H1 (cell line): ENCODE measurements at regions not wholly inside any gene's neighbourhood (a gene's known extent, or its start where the extent isn't known, plus 50 kb on each side); places are given as distances from the start of the nearest gene placed in this dataset.

Experiments
- CTCF ChIA-PET: fragments of 300-600 bp; sonication (Branson Sonifier 250); formaldehyde crosslinking; loops from one replicate; lab custom pipeline; 2021; ENCODE audit not compliant: partially characterized antibody; lab: Charles Lee
- POLR2A ChIA-PET: fragments of 300-600 bp; sonication (Branson Sonifier 250); formaldehyde crosslinking; loops from one replicate; lab custom pipeline; 2021; ENCODE audit warnings: inconsistent platforms; ENCODE audit not compliant: partially characterized antibody; lab: Charles Lee
- DNase-seq, 2 experiments: peaks; one replicate each; pipeline versions ENCODE4 v3.0.0 to v3.0.0-alpha.2; 2010 to 2022; ENCODE audit warnings: low spot score in 2 of 2, low read depth in 1 of 2, mixed read lengths in 1 of 2
- FAIRE-seq: peaks from 2 replicates; lab custom pipeline; 2011; peaks lifted over from hg19 to GRCh38; lab: Jason Lieb, UNC
- H2AFZ ChIP-seq: 2 replicates; pipeline ENCODE4 v1.8.1; 2012; ENCODE audit warnings: low read length, inconsistent platforms
- H2AK5ac ChIP-seq: 2 replicates; pipeline ENCODE4 v1.6.1; 2013; ENCODE audit warnings: low read depth, low read length
- H2BK120ac ChIP-seq: replicated peaks from 2 replicates; pipeline ENCODE3; 2013; ENCODE audit warnings: low read depth, low read length, inconsistent platforms
- H2BK12ac ChIP-seq: 2 replicates; pipeline ENCODE4 v1.6.1; 2013; ENCODE audit warnings: low read depth, low read length
- H2BK15ac ChIP-seq: 2 replicates; pipeline ENCODE4 v1.6.1; 2013; ENCODE audit warnings: low read length
- H2BK20ac ChIP-seq: 2 replicates; pipeline ENCODE4 v1.6.1; 2013; ENCODE audit warnings: low read length
- H2BK5ac ChIP-seq: 2 replicates; pipeline ENCODE4 v1.6.1; 2013; ENCODE audit warnings: low read depth, low read length
- H3K14ac ChIP-seq: 2 replicates; pipeline ENCODE4 v1.6.1; 2013; ENCODE audit warnings: inconsistent platforms; ENCODE audit not compliant: insufficient read length
- H3K18ac ChIP-seq: 2 replicates; pipeline ENCODE4 v1.6.1; 2013; ENCODE audit warnings: low read length; ENCODE audit errors: extremely low read depth
- H3K23ac ChIP-seq: 2 replicates; pipeline ENCODE4 v1.6.1; 2013; ENCODE audit warnings: inconsistent platforms; ENCODE audit not compliant: insufficient read length
- H3K23me2 ChIP-seq: 2 replicates; pipeline ENCODE4 v1.6.1; 2013; ENCODE audit warnings: low read depth, low read length
- H3K27ac ChIP-seq: 2 replicates; pipeline ENCODE4 v1.6.1; 2011; ENCODE audit warnings: low read depth, low read length, inconsistent platforms
- H3K27me3 ChIP-seq, 4 experiments: replicated peaks in 1 of 4; 1 replicate in 1 of 4; 2 replicates in 3 of 4; pipeline versions ENCODE4 v1.6.1 to v1.8.1; 2011 to 2013; ENCODE audit warnings: low read length in 3 of 4, mild to moderate bottlenecking in 3 of 4, inconsistent platforms in 2 of 4, mixed read lengths in 2 of 4, moderate library complexity in 1 of 4; ENCODE audit not compliant: control insufficient read depth in 3 of 4, insufficient read depth in 3 of 4; ENCODE audit errors: extremely low read depth in 1 of 4
- H3K36me3 ChIP-seq, 4 experiments: 2 replicates each; pipeline versions ENCODE4 v1.6.1 to v1.8.1; 2011 to 2013; ENCODE audit warnings: mild to moderate bottlenecking in 4 of 4, low read length in 3 of 4, moderate library complexity in 2 of 4, control low read depth in 1 of 4, inconsistent platforms in 1 of 4; ENCODE audit not compliant: insufficient read depth in 4 of 4, control insufficient read depth in 2 of 4
- H3K4ac ChIP-seq: replicated peaks from 2 replicates; pipeline ENCODE3; 2013; ENCODE audit warnings: low read length, low read depth, mixed read lengths, inconsistent platforms; ENCODE audit not compliant: insufficient read length
- H3K4me1 ChIP-seq, 4 experiments: replicated peaks in 1 of 4; 1 replicate in 1 of 4; 2 replicates in 3 of 4; pipeline versions ENCODE4 v1.6.1 to v1.8.1; 2011 to 2013; ENCODE audit warnings: low read length in 3 of 4, inconsistent platforms in 2 of 4, mixed read lengths in 1 of 4; ENCODE audit not compliant: insufficient read depth in 4 of 4, control insufficient read depth in 3 of 4
- H3K4me2 ChIP-seq, 2 experiments: 2 replicates each; pipeline versions ENCODE4 v1.6.1 to v1.8.1; 2011 to 2013; ENCODE audit warnings: low read depth in 2 of 2, low read length in 2 of 2, control low read depth in 1 of 2, inconsistent platforms in 1 of 2, mild to moderate bottlenecking in 1 of 2; ENCODE audit not compliant: insufficient read depth in 1 of 2
- H3K4me3 ChIP-seq, 4 experiments: fragments of 200-600, 300-600 bp in 1 of 4; sonication (generic), shearing (Covaris generic), sonication (Bioruptor Twin) in 1 of 4; 2 replicates each; pipeline versions ENCODE4 v1.5.1 to v1.8.1; 2011 to 2016; ENCODE audit warnings: low read length in 4 of 4, low read depth in 3 of 4, control low read depth in 2 of 4, inconsistent platforms in 2 of 4, mild to moderate bottlenecking in 2 of 4, mixed read lengths in 1 of 4, moderate library complexity in 1 of 4; ENCODE audit not compliant: insufficient read depth in 2 of 4; ENCODE audit errors: extremely low read depth in 1 of 4
- H3K56ac ChIP-seq: replicated peaks from 2 replicates; pipeline ENCODE3; 2013; ENCODE audit warnings: low read depth, mild to moderate bottlenecking, mixed read lengths, low read length, inconsistent platforms; ENCODE audit not compliant: insufficient read length
- H3K79me1 ChIP-seq: 2 replicates; pipeline ENCODE4 v1.6.1; 2013; ENCODE audit warnings: low read depth, low read length, control low read depth
- H3K79me2 ChIP-seq, 2 experiments: 2 replicates each; pipeline versions ENCODE4 v1.6.1 to v1.8.1; 2012 to 2013; ENCODE audit warnings: low read length in 2 of 2, mild to moderate bottlenecking in 2 of 2, inconsistent platforms in 1 of 2; ENCODE audit not compliant: insufficient read depth in 2 of 2, control insufficient read depth in 1 of 2
- H3K9ac ChIP-seq, 4 experiments: replicated peaks in 1 of 4; 1 replicate in 1 of 4; 2 replicates in 3 of 4; pipeline versions ENCODE4 v1.6.1 to v1.8.1; 2011 to 2013; ENCODE audit warnings: low read depth in 3 of 4, low read length in 3 of 4, control low read depth in 2 of 4, mild to moderate bottlenecking in 2 of 4, moderate library complexity in 2 of 4, inconsistent platforms in 1 of 4; ENCODE audit errors: extremely low read depth in 1 of 4
- H3K9me3 ChIP-seq, 2 experiments: 2 replicates each; pipeline versions ENCODE4 v1.6.1 to v1.8.1; 2012 to 2013; ENCODE audit warnings: mild to moderate bottlenecking in 2 of 2, moderate library complexity in 2 of 2, control low read depth in 1 of 2, inconsistent platforms in 1 of 2, low read depth in 1 of 2, low read length in 1 of 2, mixed read lengths in 1 of 2; ENCODE audit not compliant: insufficient read depth in 2 of 2
- H4K20me1 ChIP-seq, 2 experiments: replicated peaks in 1 of 2; 2 replicates each; pipeline versions ENCODE3 to v1.8.1; 2011 to 2013; ENCODE audit warnings: inconsistent platforms in 2 of 2, low read length in 2 of 2, mild to moderate bottlenecking in 1 of 2; ENCODE audit not compliant: insufficient read depth in 2 of 2, control insufficient read depth in 1 of 2
- H4K5ac ChIP-seq: 2 replicates; pipeline ENCODE4 v1.6.1; 2013; ENCODE audit warnings: low read length, low read depth, mixed read lengths, inconsistent platforms; ENCODE audit not compliant: insufficient read length
- H4K8ac ChIP-seq: 2 replicates; pipeline ENCODE4 v1.8.0; 2013; ENCODE audit warnings: mild to moderate bottlenecking, moderate library complexity, low read length, inconsistent platforms; ENCODE audit not compliant: insufficient read depth; ENCODE audit errors: extremely low read depth
- H4K91ac ChIP-seq: replicated peaks from 2 replicates; pipeline ENCODE3; 2013; ENCODE audit warnings: low read length, mixed read lengths, inconsistent platforms; ENCODE audit not compliant: insufficient read length
- CREB1 ChIP-seq: IDR thresholded peaks from 2 replicates; pipeline ENCODE4 v1.6.1; 2012; ENCODE audit warnings: inconsistent platforms
- CTBP2 ChIP-seq: IDR thresholded peaks from 2 replicates; pipeline ENCODE4 v1.7.0; 2011; ENCODE audit warnings: borderline replicate concordance, mild to moderate bottlenecking, moderate library complexity, mixed read lengths, low read length; ENCODE audit not compliant: insufficient read depth, insufficient read length
- EP300 ChIP-seq, 2 experiments: IDR thresholded peaks; 1 replicate in 1 of 2; 2 replicates in 1 of 2; pipeline ENCODE4 v1.6.1; 2011 to 2012; ENCODE audit warnings: low read depth in 2 of 2, low read length in 2 of 2, mild to moderate bottlenecking in 2 of 2, borderline replicate concordance in 1 of 2, inconsistent platforms in 1 of 2, moderate library complexity in 1 of 2
- EZH2 ChIP-seq: fragments of 200-600 bp; sonication (generic); IDR thresholded peaks from 2 replicates; pipeline ENCODE4 v1.7.1; 2012; ENCODE audit warnings: low read depth, mild to moderate bottlenecking, moderate library complexity, low read length, inconsistent platforms; ENCODE audit not compliant: severe bottlenecking
- HDAC6 ChIP-seq: IDR thresholded peaks from one replicate; pipeline ENCODE4 v1.7.1; 2012; ENCODE audit warnings: low read depth, mild to moderate bottlenecking, inconsistent platforms, low read length, moderate library complexity
- MAFK ChIP-seq: IDR thresholded peaks from 2 replicates; pipeline ENCODE4 v1.6.1; 2012; ENCODE audit warnings: low read depth, mild to moderate bottlenecking, improper control_type of control experiment, low read length
- NANOG ChIP-seq: IDR thresholded peaks from 2 replicates; pipeline ENCODE4 v1.6.1; 2011; ENCODE audit warnings: low read length, low read depth, mild to moderate bottlenecking, inconsistent platforms; ENCODE audit not compliant: insufficient read depth, poor library complexity, severe bottlenecking
- POU5F1 ChIP-seq: IDR thresholded peaks from 2 replicates; pipeline ENCODE4 v1.6.1; 2011; ENCODE audit warnings: low read depth, mild to moderate bottlenecking, low read length, moderate library complexity
- RAD21 ChIP-seq, 2 experiments: IDR thresholded peaks in 1 of 2; conservative IDR thresholded peaks in 1 of 2; 2 replicates each; pipeline ENCODE4 v1.6.1; 2011; ENCODE audit warnings: low read depth in 2 of 2, low read length in 2 of 2, improper control_type of control experiment in 1 of 2, inconsistent platforms in 1 of 2, mild to moderate bottlenecking in 1 of 2, moderate library complexity in 1 of 2
- SAP30 ChIP-seq: fragments of 300-600 bp; sonication (generic); IDR thresholded peaks from 2 replicates; pipeline ENCODE4 v1.7.1; 2012; ENCODE audit warnings: low read length, moderate library complexity, mild to moderate bottlenecking, inconsistent platforms; ENCODE audit not compliant: insufficient read depth, insufficient replicate concordance
- SIRT6 ChIP-seq: IDR thresholded peaks from one replicate; pipeline ENCODE4 v1.7.1; 2012; ENCODE audit warnings: low read length, inconsistent platforms
- SP2 ChIP-seq: IDR thresholded peaks from 2 replicates; pipeline ENCODE4 v1.6.1; 2012; ENCODE audit warnings: mild to moderate bottlenecking, low read length, inconsistent platforms
- TAF1 ChIP-seq: IDR thresholded peaks from 2 replicates; pipeline ENCODE4 v1.6.1; 2011; ENCODE audit warnings: mild to moderate bottlenecking, low read depth, low read length
- WGBS, 2 experiments: shearing (Covaris generic) in 1 of 2; methylation state at CpG; one replicate each; pipeline versions ENCODE4 v1.1.6 to v1.1.7; 2013 to 2015; ENCODE audit warnings: low lambda C conversion rate in 2 of 2, mixed read lengths in 2 of 2, inconsistent platforms in 1 of 2, low coverage in 1 of 2, missing lambda C conversion rate in 1 of 2; ENCODE audit not compliant: insufficient replicate concordance in 2 of 2, insufficient coverage in 1 of 2, insufficient read length in 1 of 2; ENCODE audit errors: extremely low coverage in 1 of 2, missing lambda C conversion rate in 1 of 2; 5-methylcytosine and 5-hydroxymethylcytosine counted together
- TF ChIP-seq, protein P1 (sequence below): IDR thresholded peaks from 2 replicates; pipeline ENCODE4 v1.6.1; 2012; ENCODE audit warnings: inconsistent platforms

DNA sequence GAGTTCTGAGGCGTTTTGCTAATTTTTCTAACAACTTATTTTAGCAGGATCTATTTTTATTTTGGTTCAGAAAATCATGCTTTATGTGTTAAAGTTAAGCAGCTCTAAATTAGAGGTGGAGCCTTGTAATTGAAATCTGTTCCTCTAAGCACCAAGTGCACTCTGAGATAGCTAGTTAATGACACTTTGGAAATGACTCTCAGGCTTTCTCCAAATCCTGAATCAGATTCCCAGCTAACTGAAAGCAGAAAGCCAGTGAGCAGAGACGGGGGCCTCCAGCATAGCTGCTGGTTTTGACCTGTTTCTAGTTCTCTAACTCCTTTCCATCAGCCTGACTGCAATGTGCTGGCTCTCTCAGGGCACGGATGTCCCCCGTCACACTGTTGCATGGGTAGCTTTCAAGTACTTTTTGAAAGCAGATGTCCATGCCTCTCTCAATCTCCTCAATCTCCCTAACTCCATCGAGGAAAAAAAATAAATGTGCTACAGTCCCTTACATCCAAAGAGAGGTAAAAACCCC, 326.5 kb downstream of the SATB2 start:
- Histone ChIP-seq H3K18ac (no peak overlapping the region), H2BK120ac (no peak overlapping the region), H3K36me3 (no peaks in the 10 kb centered on the region), H3K4me2 (no peak overlapping the region), H3K56ac (no peak overlapping the region), H3K27me3 (no peaks in the 10 kb centered on the region), H2BK15ac (no peak overlapping the region), H3K23me2 (no peaks in the 10 kb centered on the region), H4K8ac (no peak overlapping the region), H4K5ac (no peak overlapping the region), H3K9me3 (peaks cover 0 to 3% of the 10 kb centered on the region in 2 experiments; a peak in 1 of 4 replicates), H3K4me3 (no peak overlapping the region), H3K79me1 (no peaks in the 10 kb centered on the region), H2AFZ (no peak overlapping the region), H2BK5ac (no peak overlapping the region), H2BK20ac (no peak overlapping the region), H3K27ac (no peak overlapping the region), H2AK5ac (no peak overlapping the region), H2BK12ac (no peak overlapping the region), H3K4ac (no peak overlapping the region), H3K79me2 (no peaks in the 10 kb centered on the region), H3K4me1 (no peaks in the 10 kb centered on the region), H3K14ac (no peak overlapping the region), H3K9ac (no peak overlapping the region), H3K23ac (no peak overlapping the region), H4K91ac (no peak overlapping the region), H4K20me1 (no peaks in the 10 kb centered on the region)
- DNase-seq (no peak), FAIRE-seq (no peak)
- ChIA-PET CTCF (interaction anchor here (0.6 to 1.5 kb wide), 2 partner anchors 26 to 30 kb away, joined by 3 to 4 read pairs; no protein-coding TSS in a partner anchor), POLR2A (no interaction called here)
- 85% methylated on average over 5 of the region's 5 CpGs; no CpG with 5 or more reads in 1 of the 2 experiments for WGBS, 2 experiments
- TF ChIP-seq POU5F1 (no peak), EP300 (IDR thresholded peaks at IDR 0.05; ENCODE audit: borderline replicate concordance in 1 of 2, low read depth in 2 of 2, low read length in 2 of 2) (no peak), SIRT6 (no peak), NANOG (no peak), HDAC6 (no peak), SP2 (no peak), SAP30 (no peak), EZH2 (no peak), MAFK (no peak), TAF1 (no peak), CTBP2 (no peak), CREB1 (no peak), RAD21 (IDR thresholded peaks at IDR 0.05 in 1 of 2, conservative IDR thresholded peaks at IDR 0.05 in 1 of 2; ENCODE audit: low read depth in 2 of 2, low read length in 2 of 2) (no peak)
- TF ChIP-seq, protein P1, sequence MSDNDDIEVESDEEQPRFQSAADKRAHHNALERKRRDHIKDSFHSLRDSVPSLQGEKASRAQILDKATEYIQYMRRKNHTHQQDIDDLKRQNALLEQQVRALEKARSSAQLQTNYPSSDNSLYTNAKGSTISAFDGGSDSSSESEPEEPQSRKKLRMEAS = no peak
